SK-N-SH treated with all-trans-retinoic acid at 6 μM for 48 hours (cell line): ENCODE measurements at regions not wholly inside any gene's neighbourhood (a gene's known extent, or its start where the extent isn't known, plus 50 kb on each side); places are given as distances from the start of the nearest gene placed in this dataset.

Experiments used
- ATAC-seq: fragments of 200-7000 bp; cut with Tn5 transposase; 3 replicates; pipeline ENCODE4 v1.9.1; 2020; ENCODE audit warnings: mild to moderate bottlenecking, moderate library complexity
- ARNTL ChIP-seq: fragments of 450-650 bp; formaldehyde crosslinking; IDR thresholded peaks from 2 replicates; pipeline ENCODE4 v1.5.0; 2020; ENCODE audit warnings: low read depth, mild to moderate bottlenecking, moderate library complexity, borderline replicate concordance
- CSDC2 ChIP-seq: fragments of 250-450 bp; sonication (Bioruptor Pico); IDR thresholded peaks from 2 replicates; pipeline ENCODE4 v1.5.0; 2020; ENCODE audit warnings: mild to moderate bottlenecking, moderate library complexity
- ESRRG ChIP-seq: fragments of 250-450 bp; sonication (Bioruptor Pico); IDR thresholded peaks from 2 replicates; pipeline ENCODE4 v1.6.1; 2021; ENCODE audit warnings: mild to moderate bottlenecking
- GLIS3 ChIP-seq: fragments of 250-450 bp; sonication (Bioruptor Pico); IDR thresholded peaks from 2 replicates; pipeline ENCODE4 v1.5.0; 2020; ENCODE audit warnings: mild to moderate bottlenecking, moderate library complexity
- ISL1 ChIP-seq: fragments of 250-450 bp; sonication (Bioruptor Pico); IDR thresholded peaks from 2 replicates; pipeline ENCODE4 v2.1.2; 2022; ENCODE audit warnings: mild to moderate bottlenecking, moderate library complexity
- OSR1 ChIP-seq: fragments of 250-450 bp; sonication (Bioruptor Pico); IDR thresholded peaks from 2 replicates; pipeline ENCODE4 v1.8.0; 2022; ENCODE audit warnings: moderate library complexity, mild to moderate bottlenecking, inconsistent platforms
- PPARA ChIP-seq: fragments of 250-450 bp; sonication (Bioruptor Pico); IDR thresholded peaks from 2 replicates; pipeline ENCODE4 v1.5.0; 2020; ENCODE audit warnings: mild to moderate bottlenecking, borderline replicate concordance
- RARB ChIP-seq: fragments of 250-450 bp; sonication (Bioruptor Pico); IDR thresholded peaks from 2 replicates; pipeline ENCODE4 v1.8.0; 2021; ENCODE audit warnings: mild to moderate bottlenecking, moderate library complexity
- SNAI2 ChIP-seq: fragments of 250-450 bp; sonication (Bioruptor Pico); IDR thresholded peaks from 2 replicates; pipeline ENCODE4 v1.5.0; 2020; ENCODE audit warnings: mild to moderate bottlenecking, moderate library complexity
- TOX ChIP-seq: fragments of 250-450 bp; sonication (Bioruptor Pico); IDR thresholded peaks from 2 replicates; pipeline ENCODE4 v1.8.0; 2021; ENCODE audit warnings: mild to moderate bottlenecking, moderate library complexity, borderline replicate concordance
- ZC3H10 ChIP-seq: fragments of 250-450 bp; sonication (Bioruptor Pico); IDR thresholded peaks from 2 replicates; pipeline ENCODE4 v1.5.1; 2021; ENCODE audit warnings: mild to moderate bottlenecking, moderate library complexity
- ZFP3 ChIP-seq: fragments of 250-450 bp; sonication (Bioruptor Pico); IDR thresholded peaks from 2 replicates; pipeline ENCODE4 v1.5.0; 2020; ENCODE audit warnings: mild to moderate bottlenecking, moderate library complexity
- ZFP30 ChIP-seq: fragments of 450-650 bp; formaldehyde crosslinking; IDR thresholded peaks from 2 replicates; pipeline ENCODE4 v1.5.0; 2022; ENCODE audit warnings: mild to moderate bottlenecking, moderate library complexity
- ZNF565 ChIP-seq: fragments of 450-650 bp; formaldehyde crosslinking; conservative IDR thresholded peaks from 2 replicates; pipeline ENCODE4 v1.5.0; 2020; ENCODE audit warnings: low read depth, mild to moderate bottlenecking, moderate library complexity
- ZNF70 ChIP-seq: fragments of 450-650 bp; formaldehyde crosslinking; IDR thresholded peaks from 2 replicates; pipeline ENCODE4 v1.5.0; 2020; ENCODE audit warnings: mild to moderate bottlenecking, moderate library complexity
- ZNF8 ChIP-seq: fragments of 450-650 bp; formaldehyde crosslinking; IDR thresholded peaks from 2 replicates; pipeline ENCODE4 v1.5.0; 2020; ENCODE audit warnings: mild to moderate bottlenecking, moderate library complexity
- TF ChIP-seq, protein P1 (sequence below): fragments of 250-450 bp; sonication (Bioruptor Pico); IDR thresholded peaks from 2 replicates; pipeline ENCODE4 v1.5.1; 2021; ENCODE audit warnings: mild to moderate bottlenecking, moderate library complexity
- TF ChIP-seq, protein P2 (sequence below): fragments of 250-450 bp; sonication (Bioruptor Pico); IDR thresholded peaks from 2 replicates; pipeline ENCODE4 v1.8.0; 2021; ENCODE audit warnings: low read depth, mild to moderate bottlenecking, moderate library complexity, borderline replicate concordance
- TF ChIP-seq, protein P3 (sequence below): fragments of 250-450 bp; sonication (Bioruptor Pico); IDR thresholded peaks from 2 replicates; pipeline ENCODE4 v1.5.1; 2020; ENCODE audit warnings: low read depth, mild to moderate bottlenecking, moderate library complexity
- TF ChIP-seq, protein P4 (sequence below): fragments of 250-450 bp; sonication (Bioruptor Pico); IDR thresholded peaks from 2 replicates; pipeline ENCODE4 v1.5.0; 2020; ENCODE audit warnings: mild to moderate bottlenecking, moderate library complexity
- TF ChIP-seq, protein P5 (sequence below): fragments of 250-450 bp; sonication (Bioruptor Pico); IDR thresholded peaks from 2 replicates; pipeline ENCODE4 v1.8.0; 2020; ENCODE audit warnings: mild to moderate bottlenecking, moderate library complexity, borderline replicate concordance

DNA sequence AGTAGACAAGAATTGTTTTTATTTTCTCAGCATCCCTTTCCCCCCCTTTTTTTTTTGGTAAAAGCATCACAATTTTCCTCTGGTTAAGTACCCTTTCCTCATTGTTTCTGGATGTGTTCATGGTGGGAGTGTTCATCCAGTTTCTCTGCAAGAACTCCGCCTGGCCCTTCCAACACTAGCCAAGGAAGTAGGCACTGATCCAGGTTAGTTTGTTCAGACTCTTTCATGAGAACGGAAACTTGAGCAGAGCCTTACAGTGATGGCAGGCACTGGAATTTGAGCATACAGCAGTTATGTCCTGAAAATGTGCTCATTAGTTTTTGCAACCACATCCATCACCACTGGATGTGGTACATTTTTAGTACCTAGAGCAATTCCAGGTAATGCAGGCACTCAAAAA lies 336.1 kb upstream of the BOD1L1 start:
- no peak for TF ChIP-seq TOX
- TF ChIP-seq ISL1 (CRISPR knock-in tag), result no peak
- no peak for TF ChIP-seq SNAI2 (CRISPR knock-in tag)
- ATAC-seq, result no peak

DNA sequence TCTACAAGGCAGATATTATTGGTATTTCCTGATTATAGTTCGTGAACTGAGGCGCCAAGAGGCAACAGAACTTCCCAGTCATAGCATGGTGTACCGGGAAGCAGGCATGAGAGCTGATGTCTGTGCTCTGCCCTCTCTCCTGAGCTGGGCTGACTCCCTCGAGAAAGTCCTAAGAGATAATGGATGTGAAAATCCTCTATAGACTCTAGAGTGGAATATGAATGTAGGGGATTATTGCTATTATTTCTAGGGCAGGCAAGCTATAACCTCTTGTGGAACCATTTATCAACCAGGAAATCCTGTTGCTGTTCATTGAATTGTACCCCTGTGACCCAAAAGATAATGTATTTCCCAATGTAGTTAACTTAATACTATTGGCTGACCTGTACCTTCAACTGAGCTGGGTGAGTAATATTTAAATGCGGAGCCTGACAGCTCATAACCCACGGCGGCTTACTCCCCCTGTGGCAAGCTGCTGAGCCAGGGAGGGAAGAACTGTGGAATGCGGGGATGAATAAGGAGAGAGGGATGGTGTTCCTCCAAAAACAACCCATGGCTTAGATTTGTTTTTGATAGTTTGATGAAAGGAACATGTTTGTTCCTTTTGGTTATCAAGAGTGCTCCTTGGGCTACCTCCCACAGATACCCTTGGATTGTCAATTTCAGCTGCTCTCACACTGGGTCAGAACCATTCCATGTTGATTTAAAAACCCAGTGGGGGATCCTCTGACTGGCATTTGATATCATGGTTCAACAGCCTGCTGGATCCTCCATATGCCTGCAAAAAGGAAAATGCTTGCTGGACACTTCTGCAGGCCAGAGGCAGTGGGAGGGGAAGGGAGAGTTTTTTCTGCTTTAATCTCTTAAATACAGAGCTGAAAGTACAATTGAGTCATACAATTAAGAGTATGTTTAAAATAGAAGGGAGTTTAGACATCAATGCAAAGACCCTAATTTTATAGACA lies 339.0 kb upstream of the BOD1L1 start:
- TF ChIP-seq PPARA (CRISPR knock-in tag) (no peak), TOX (no peak), ARNTL (CRISPR knock-in tag) (no peak), OSR1 (no peak), GLIS3 (no peak), ZFP3 (no peak), ZNF565 (CRISPR knock-in tag) (no peak), RARB (CRISPR knock-in tag) (no peak), ZFP30 (CRISPR knock-in tag) (no peak), ZC3H10 (CRISPR knock-in tag) (no peak), SNAI2 (CRISPR knock-in tag) (no peak), ZNF70 (CRISPR knock-in tag) (no peak)
- TF ChIP-seq, protein P1, sequence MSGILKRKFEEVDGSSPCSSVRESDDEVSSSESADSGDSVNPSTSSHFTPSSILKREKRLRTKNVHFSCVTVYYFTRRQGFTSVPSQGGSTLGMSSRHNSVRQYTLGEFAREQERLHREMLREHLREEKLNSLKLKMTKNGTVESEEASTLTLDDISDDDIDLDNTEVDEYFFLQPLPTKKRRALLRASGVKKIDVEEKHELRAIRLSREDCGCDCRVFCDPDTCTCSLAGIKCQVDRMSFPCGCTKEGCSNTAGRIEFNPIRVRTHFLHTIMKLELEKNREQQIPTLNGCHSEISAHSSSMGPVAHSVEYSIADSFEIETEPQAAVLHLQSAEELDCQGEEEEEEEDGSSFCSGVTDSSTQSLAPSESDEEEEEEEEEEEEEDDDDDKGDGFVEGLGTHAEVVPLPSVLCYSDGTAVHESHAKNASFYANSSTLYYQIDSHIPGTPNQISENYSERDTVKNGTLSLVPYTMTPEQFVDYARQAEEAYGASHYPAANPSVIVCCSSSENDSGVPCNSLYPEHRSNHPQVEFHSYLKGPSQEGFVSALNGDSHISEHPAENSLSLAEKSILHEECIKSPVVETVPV, result no peak
- TF ChIP-seq, protein P2, sequence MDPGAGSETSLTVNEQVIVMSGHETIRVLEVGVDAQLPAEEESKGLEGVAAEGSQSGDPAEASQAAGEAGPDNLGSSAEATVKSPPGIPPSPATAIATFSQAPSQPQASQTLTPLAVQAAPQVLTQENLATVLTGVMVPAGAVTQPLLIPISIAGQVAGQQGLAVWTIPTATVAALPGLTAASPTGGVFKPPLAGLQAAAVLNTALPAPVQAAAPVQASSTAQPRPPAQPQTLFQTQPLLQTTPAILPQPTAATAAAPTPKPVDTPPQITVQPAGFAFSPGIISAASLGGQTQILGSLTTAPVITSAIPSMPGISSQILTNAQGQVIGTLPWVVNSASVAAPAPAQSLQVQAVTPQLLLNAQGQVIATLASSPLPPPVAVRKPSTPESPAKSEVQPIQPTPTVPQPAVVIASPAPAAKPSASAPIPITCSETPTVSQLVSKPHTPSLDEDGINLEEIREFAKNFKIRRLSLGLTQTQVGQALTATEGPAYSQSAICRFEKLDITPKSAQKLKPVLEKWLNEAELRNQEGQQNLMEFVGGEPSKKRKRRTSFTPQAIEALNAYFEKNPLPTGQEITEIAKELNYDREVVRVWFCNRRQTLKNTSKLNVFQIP (CRISPR knock-in tag), result no peak
- TF ChIP-seq, protein P3, sequence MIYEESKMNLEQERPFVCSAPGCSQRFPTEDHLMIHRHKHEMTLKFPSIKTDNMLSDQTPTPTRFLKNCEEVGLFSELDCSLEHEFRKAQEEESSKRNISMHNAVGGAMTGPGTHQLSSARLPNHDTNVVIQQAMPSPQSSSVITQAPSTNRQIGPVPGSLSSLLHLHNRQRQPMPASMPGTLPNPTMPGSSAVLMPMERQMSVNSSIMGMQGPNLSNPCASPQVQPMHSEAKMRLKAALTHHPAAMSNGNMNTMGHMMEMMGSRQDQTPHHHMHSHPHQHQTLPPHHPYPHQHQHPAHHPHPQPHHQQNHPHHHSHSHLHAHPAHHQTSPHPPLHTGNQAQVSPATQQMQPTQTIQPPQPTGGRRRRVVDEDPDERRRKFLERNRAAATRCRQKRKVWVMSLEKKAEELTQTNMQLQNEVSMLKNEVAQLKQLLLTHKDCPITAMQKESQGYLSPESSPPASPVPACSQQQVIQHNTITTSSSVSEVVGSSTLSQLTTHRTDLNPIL, result no peak
- TF ChIP-seq, protein P4, sequence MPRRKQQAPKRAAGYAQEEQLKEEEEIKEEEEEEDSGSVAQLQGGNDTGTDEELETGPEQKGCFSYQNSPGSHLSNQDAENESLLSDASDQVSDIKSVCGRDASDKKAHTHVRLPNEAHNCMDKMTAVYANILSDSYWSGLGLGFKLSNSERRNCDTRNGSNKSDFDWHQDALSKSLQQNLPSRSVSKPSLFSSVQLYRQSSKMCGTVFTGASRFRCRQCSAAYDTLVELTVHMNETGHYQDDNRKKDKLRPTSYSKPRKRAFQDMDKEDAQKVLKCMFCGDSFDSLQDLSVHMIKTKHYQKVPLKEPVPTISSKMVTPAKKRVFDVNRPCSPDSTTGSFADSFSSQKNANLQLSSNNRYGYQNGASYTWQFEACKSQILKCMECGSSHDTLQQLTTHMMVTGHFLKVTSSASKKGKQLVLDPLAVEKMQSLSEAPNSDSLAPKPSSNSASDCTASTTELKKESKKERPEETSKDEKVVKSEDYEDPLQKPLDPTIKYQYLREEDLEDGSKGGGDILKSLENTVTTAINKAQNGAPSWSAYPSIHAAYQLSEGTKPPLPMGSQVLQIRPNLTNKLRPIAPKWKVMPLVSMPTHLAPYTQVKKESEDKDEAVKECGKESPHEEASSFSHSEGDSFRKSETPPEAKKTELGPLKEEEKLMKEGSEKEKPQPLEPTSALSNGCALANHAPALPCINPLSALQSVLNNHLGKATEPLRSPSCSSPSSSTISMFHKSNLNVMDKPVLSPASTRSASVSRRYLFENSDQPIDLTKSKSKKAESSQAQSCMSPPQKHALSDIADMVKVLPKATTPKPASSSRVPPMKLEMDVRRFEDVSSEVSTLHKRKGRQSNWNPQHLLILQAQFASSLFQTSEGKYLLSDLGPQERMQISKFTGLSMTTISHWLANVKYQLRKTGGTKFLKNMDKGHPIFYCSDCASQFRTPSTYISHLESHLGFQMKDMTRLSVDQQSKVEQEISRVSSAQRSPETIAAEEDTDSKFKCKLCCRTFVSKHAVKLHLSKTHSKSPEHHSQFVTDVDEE, result no peak
- TF ChIP-seq, protein P5, sequence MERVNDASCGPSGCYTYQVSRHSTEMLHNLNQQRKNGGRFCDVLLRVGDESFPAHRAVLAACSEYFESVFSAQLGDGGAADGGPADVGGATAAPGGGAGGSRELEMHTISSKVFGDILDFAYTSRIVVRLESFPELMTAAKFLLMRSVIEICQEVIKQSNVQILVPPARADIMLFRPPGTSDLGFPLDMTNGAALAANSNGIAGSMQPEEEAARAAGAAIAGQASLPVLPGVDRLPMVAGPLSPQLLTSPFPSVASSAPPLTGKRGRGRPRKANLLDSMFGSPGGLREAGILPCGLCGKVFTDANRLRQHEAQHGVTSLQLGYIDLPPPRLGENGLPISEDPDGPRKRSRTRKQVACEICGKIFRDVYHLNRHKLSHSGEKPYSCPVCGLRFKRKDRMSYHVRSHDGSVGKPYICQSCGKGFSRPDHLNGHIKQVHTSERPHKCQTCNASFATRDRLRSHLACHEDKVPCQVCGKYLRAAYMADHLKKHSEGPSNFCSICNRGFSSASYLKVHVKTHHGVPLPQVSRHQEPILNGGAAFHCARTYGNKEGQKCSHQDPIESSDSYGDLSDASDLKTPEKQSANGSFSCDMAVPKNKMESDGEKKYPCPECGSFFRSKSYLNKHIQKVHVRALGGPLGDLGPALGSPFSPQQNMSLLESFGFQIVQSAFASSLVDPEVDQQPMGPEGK (CRISPR knock-in tag), result no peak
- peak; percentile 89 for ATAC-seq

DNA sequence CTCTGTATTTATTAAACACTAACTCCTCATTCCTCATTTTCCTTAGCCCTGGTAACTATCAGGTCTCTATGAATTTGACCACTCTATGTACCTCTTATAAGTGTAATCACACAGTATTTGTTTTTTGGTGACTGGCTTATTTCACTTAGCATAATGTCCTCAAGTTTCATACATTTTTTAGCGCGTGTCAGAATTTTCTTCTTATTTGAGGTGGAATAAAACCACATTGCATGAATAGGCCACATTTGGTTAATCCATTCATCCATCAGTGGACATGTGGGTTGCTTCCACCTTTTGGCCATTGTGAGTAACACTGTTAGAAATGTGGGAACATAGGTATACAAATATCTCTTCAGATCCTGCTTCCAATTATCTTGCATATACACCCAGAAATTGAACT lies 341.2 kb upstream of the BOD1L1 start:
- TF ChIP-seq TOX (0 out of 2 replicates have a peak, but pooled peaks have one; percentile 20), SNAI2 (CRISPR knock-in tag) (no peak), ZNF8 (CRISPR knock-in tag) (no peak), CSDC2 (CRISPR knock-in tag) (no peak), ESRRG (CRISPR knock-in tag) (no peak)
- TF ChIP-seq, all 23 proteins: peak for 1
- ATAC-seq, result peak; percentile 68
